ENCODE measurements at regions not wholly inside any gene's neighbourhood (a gene's known extent, or its start where the extent isn't known, plus 50 kb on each side); places are given as distances from the start of the nearest gene placed in this dataset.

DNA sequence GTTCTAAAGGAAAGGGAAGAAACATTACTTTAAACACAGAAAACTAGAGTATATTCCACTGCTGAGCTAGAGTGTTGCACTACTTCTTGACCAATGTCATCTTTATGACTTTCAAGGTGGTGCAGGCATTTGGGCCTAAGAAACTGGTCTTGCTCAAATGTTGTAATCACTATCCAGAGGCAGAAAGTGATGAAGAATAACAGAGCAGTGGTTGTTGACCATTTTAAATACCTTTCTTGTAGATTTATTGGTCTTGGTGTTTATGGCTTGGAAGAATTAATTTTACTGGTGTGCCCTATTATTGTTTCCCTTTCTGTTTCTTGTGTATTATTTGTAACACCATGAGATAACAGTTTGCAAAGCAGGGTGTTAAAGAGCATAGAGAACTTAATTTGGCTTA, 56.9 kb upstream of the SCN7A start:
- intact Hi-C loops (cut with DNase I) = no loop called here
- Histone ChIP-seq H3K36me3 (no peaks in the 10 kb centered on the region), H3K27me3 (no peaks in the 10 kb centered on the region), H3K4me3 (no peak overlapping the region), H3K9me3 (no peaks in the 10 kb centered on the region), H3K4me1 (no peaks in the 10 kb centered on the region), H3K27ac (no peak overlapping the region)
- ATAC-seq = no peak
- no peak for DNase-seq
- TF ChIP-seq, protein P1, sequence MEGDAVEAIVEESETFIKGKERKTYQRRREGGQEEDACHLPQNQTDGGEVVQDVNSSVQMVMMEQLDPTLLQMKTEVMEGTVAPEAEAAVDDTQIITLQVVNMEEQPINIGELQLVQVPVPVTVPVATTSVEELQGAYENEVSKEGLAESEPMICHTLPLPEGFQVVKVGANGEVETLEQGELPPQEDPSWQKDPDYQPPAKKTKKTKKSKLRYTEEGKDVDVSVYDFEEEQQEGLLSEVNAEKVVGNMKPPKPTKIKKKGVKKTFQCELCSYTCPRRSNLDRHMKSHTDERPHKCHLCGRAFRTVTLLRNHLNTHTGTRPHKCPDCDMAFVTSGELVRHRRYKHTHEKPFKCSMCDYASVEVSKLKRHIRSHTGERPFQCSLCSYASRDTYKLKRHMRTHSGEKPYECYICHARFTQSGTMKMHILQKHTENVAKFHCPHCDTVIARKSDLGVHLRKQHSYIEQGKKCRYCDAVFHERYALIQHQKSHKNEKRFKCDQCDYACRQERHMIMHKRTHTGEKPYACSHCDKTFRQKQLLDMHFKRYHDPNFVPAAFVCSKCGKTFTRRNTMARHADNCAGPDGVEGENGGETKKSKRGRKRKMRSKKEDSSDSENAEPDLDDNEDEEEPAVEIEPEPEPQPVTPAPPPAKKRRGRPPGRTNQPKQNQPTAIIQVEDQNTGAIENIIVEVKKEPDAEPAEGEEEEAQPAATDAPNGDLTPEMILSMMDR (IDR thresholded peaks at IDR 0.05) = no peak

DNA sequence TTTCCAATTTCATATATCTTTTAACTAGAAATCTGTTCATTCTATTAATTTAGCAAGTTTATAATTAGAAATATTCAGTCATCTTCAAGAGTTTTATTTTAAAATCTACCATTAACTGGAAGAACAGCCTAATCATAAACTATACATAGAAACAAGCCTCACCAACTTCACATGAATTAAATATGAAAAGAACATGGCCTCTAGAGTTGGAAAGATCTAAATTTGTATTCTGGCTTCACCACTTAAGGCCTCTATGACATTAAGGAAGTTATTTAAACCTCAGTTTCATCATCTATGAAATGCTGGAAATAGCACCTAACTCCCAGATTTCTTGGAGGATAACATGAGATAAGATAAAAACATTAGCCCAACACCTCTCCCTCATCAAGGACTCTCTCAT, 51.4 kb upstream of the SCN7A start:
- Histone ChIP-seq H3K27ac (no peak overlapping the region), H3K36me3 (no peaks in the 10 kb centered on the region), H3K4me1 (no peaks in the 10 kb centered on the region), H3K9me3 (no peaks in the 10 kb centered on the region), H3K4me3 (no peak overlapping the region), H3K27me3 (no peaks in the 10 kb centered on the region)
- TF ChIP-seq, protein P1 (IDR thresholded peaks at IDR 0.05) = no peak
- ATAC-seq (no peak), DNase-seq (no peak)
- intact Hi-C loops (cut with DNase I) = no loop called here

Measured in upper lobe of right lung (tissue), 1 donor.